ENCODE measurements at regions not wholly inside any gene's neighbourhood (a gene's known extent, or its start where the extent isn't known, plus 50 kb on each side); places are given as distances from the start of the nearest gene placed in this dataset.

DNA sequence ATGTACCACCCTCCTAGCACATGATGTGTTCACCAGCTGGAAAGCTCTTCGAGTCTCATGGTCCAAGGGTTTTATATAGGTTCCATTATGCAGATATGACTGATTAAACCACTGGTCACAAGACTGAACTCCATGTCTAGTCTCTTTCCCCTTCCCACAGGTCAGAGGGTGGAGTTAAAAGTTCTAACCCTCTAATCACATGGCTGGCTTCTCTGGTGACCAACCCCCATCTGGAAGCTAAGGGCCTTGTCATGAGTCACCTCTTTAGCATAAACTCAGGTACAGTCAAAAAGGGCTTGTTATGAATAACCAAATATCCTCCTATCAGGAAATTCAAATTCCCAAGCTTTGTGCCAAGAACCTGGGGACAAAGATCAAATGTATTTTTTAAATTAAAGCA, 52.0 kb upstream of the KLHL31 start:
- no peak for TF ChIP-seq POLR2A (IDR thresholded peaks at IDR 0.05)
- TF ChIP-seq, protein P1, sequence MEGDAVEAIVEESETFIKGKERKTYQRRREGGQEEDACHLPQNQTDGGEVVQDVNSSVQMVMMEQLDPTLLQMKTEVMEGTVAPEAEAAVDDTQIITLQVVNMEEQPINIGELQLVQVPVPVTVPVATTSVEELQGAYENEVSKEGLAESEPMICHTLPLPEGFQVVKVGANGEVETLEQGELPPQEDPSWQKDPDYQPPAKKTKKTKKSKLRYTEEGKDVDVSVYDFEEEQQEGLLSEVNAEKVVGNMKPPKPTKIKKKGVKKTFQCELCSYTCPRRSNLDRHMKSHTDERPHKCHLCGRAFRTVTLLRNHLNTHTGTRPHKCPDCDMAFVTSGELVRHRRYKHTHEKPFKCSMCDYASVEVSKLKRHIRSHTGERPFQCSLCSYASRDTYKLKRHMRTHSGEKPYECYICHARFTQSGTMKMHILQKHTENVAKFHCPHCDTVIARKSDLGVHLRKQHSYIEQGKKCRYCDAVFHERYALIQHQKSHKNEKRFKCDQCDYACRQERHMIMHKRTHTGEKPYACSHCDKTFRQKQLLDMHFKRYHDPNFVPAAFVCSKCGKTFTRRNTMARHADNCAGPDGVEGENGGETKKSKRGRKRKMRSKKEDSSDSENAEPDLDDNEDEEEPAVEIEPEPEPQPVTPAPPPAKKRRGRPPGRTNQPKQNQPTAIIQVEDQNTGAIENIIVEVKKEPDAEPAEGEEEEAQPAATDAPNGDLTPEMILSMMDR (IDR thresholded peaks at IDR 0.05), result no peak
